Subcutaneous abdominal adipose tissue (tissue), 5 donors: ENCODE measurements at regions not wholly inside any gene's neighbourhood (a gene's known extent, or its start where the extent isn't known, plus 50 kb on each side); places are given as distances from the start of the nearest gene placed in this dataset.

Experiments used
- H3K27ac ChIP-seq: one replicate; pipeline ENCODE4 v1.7.0; 2013; ENCODE audit warnings: low read depth, mild to moderate bottlenecking, inconsistent platforms, low read length, moderate library complexity
- H3K27me3 ChIP-seq, 5 donors: one replicate each; pipeline ENCODE4 v1.7.0; 2013; ENCODE audit warnings: low read length in 5 of 5, inconsistent platforms in 1 of 5; ENCODE audit not compliant: control insufficient read depth in 5 of 5, insufficient read depth in 4 of 5
- H3K36me3 ChIP-seq, 5 donors: one replicate each; pipeline ENCODE4 v1.7.0; 2013; ENCODE audit warnings: low read length in 5 of 5; ENCODE audit not compliant: control insufficient read depth in 5 of 5, insufficient read depth in 5 of 5
- H3K4me1 ChIP-seq, 5 donors: one replicate each; pipeline ENCODE4 v1.7.0; 2013; ENCODE audit warnings: low read length in 5 of 5, mild to moderate bottlenecking in 3 of 5, moderate library complexity in 1 of 5; ENCODE audit not compliant: control insufficient read depth in 5 of 5, insufficient read depth in 5 of 5
- H3K4me3 ChIP-seq, 5 donors: one replicate each; pipeline ENCODE4 v1.7.0; 2013; ENCODE audit warnings: low read length in 5 of 5, low read depth in 1 of 5
- H3K9ac ChIP-seq, 5 donors: one replicate each; pipeline ENCODE4 v1.7.0; 2013; ENCODE audit warnings: low read length in 5 of 5, mild to moderate bottlenecking in 4 of 5, moderate library complexity in 3 of 5
- H3K9me3 ChIP-seq, 5 donors: one replicate each; pipeline ENCODE4 v1.7.0; 2013; ENCODE audit warnings: low read length in 5 of 5; ENCODE audit not compliant: control insufficient read depth in 5 of 5
- donor health status: healthy.
- donor health status: healthy.
- donor health status: healthy.
- donor health status: healthy.
- donor health status: healthy.

DNA sequence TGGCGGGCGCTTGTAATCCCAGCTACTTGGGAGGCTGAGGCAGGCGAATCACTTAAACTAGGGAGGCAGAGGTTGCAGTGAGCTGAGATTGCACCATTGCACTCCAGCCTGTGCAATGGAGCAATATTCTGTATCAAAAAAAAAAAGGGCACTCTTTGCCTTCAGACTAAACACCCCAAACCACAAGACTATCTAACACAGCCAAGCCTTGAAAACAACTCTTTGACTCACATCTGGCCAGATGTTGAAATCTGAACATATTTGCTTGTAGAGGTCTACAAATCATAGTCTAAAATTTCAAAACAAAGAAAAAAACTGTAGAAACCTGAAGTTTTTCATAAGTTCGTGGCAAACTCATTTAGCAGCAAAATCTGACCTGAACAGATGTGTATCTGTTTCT is 94.9 kb downstream of the FAM161A start:
- Histone ChIP-seq H3K4me3 (no peak overlapping the region), H3K36me3 (no peaks in the 10 kb centered on the region), H3K9me3 (no peaks in the 10 kb centered on the region), H3K27ac (peak overlapping the region; percentile 51), H3K27me3 (peaks cover 0 to 4% (median 0%) of the 10 kb centered on the region in 5 donors), H3K4me1 (peaks cover 0 to 11% (median 3%) of the 10 kb centered on the region in 5 donors), H3K9ac (no peak overlapping the region)

DNA sequence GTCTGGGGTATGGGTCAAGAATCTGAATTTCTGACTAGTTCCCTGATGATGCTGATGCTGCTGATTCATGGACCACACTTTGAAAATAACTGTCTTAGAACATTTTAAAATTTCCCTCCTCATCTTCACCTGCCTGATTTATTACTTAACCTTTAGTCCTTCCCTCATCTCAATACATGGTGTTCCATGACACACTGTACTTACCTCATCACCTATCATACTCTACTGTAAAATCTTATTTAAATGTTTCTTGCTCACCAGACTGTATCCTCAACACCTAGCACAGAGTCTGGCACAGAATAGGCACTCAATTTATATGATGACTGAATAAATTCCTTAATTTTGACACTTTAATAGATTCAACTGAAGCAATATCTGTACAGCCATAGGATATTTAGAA is 95.7 kb downstream of the FAM161A start:
- H3K9me3 ChIP-seq: peaks cover 0 to 6% (median 5%) of the 10 kb centered on the region in 5 donors
- H3K27ac ChIP-seq: no peak overlapping the region
- H3K27me3 ChIP-seq: no peaks in the 10 kb centered on the region
- no peaks in the 10 kb centered on the region for H3K36me3 ChIP-seq
- H3K9ac ChIP-seq: no peak overlapping the region
- no peak overlapping the region for H3K4me3 ChIP-seq
- peaks cover 0 to 10% (median 0%) of the 10 kb centered on the region in 5 donors for H3K4me1 ChIP-seq

DNA sequence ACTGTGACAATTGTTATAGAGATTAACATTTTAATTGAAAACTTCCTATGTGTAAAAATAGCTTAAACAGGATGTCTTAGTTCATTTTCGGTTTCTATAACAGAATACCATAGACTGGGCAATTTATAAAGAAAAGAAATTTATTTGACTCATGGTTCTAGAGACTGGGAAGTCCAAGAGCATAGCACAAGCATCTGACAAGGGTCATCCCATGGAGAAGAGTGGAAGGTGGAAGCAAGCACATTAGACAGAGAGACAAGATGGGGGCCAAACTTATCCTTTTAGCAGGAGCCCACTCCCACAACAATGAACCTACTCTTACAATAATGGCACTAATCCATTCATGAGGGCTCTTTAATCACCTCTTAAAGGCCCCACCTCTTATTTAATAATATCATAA is 100.3 kb downstream of the FAM161A start:
- no peaks in the 10 kb centered on the region for H3K27me3 ChIP-seq
- peaks cover 0 to 4% (median 0%) of the 10 kb centered on the region in 5 donors for H3K4me1 ChIP-seq
- no peak overlapping the region for H3K9ac ChIP-seq
- no peaks in the 10 kb centered on the region for H3K36me3 ChIP-seq
- no peak overlapping the region for H3K4me3 ChIP-seq
- H3K27ac ChIP-seq: no peak overlapping the region
- H3K9me3 ChIP-seq: peaks cover 0 to 9% (median 5%) of the 10 kb centered on the region in 5 donors

DNA sequence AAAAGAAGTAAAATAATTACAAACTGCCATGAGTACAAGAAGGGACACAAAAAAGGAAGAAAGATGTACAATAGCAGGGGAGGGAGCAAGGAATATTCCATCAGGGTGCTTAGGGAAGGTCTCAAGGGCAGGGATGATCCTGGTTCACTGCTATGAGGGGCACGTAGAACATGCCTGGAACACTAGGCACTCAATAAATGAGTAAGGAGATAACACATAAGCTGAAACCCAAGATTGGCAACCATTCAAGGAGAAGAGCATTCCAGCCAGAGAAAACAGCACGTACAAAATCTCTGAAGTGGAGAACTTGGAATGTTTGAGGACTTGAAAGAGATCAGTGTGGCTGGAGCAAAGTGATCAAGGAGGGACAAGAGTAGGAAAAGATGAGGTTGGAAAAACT is 103.2 kb downstream of the FAM161A start:
- no peak overlapping the region for H3K27ac ChIP-seq
- H3K9me3 ChIP-seq: peaks cover 0 to 9% (median 5%) of the 10 kb centered on the region in 5 donors
- H3K9ac ChIP-seq: no peak overlapping the region
- no peaks in the 10 kb centered on the region for H3K36me3 ChIP-seq
- no peak overlapping the region for H3K4me3 ChIP-seq
- H3K27me3 ChIP-seq: no peaks in the 10 kb centered on the region
- H3K4me1 ChIP-seq: peaks cover 0 to 4% (median 0%) of the 10 kb centered on the region in 5 donors

DNA sequence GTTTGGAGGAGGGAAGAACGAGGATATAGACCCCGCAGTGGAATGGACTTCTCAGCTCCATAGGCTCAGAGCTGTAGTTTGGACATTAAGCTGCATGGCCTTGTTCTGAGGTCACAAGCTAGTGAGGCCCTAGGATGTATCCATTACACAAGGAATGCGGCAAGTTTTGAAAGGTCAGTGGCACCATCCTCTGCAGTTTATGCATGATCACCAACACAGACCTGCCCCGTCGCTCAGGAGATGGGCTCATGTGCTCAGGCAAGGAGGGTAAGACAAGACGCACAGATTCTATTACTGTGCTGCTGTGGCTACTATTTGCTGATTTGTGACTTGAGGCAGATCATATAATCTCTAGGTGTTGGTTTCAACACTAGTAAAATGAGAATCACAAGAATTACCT is 110.9 kb downstream of the FAM161A start:
- H3K9me3 ChIP-seq: no peaks in the 10 kb centered on the region
- H3K9ac ChIP-seq: no peak overlapping the region
- no peak overlapping the region for H3K27ac ChIP-seq
- H3K36me3 ChIP-seq: no peaks in the 10 kb centered on the region
- H3K27me3 ChIP-seq: no peaks in the 10 kb centered on the region
- no peak overlapping the region for H3K4me3 ChIP-seq
- H3K4me1 ChIP-seq: no peaks in the 10 kb centered on the region

DNA sequence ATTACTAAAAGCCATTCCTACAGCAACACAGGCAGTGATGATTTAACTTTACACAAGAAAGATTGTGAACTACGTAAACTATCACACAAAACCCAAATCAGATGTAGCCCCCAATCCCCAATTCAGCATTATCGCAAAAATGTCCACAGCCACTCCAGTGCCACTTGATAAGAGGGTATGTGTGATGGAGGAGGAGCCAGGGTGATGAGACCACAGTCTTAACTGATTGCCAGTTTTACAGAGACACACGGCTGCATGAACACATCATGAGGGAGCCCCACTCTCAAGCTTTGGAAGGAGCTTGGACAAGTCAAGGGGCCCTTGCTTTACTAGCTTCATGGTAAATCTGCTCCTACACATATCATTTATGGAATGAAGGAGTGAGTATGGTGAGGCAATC is 116.0 kb downstream of the FAM161A start:
- no peaks in the 10 kb centered on the region for H3K27me3 ChIP-seq
- H3K27ac ChIP-seq: no peak overlapping the region
- H3K36me3 ChIP-seq: no peaks in the 10 kb centered on the region
- H3K4me3 ChIP-seq: no peak overlapping the region
- H3K4me1 ChIP-seq: no peaks in the 10 kb centered on the region
- H3K9me3 ChIP-seq: no peaks in the 10 kb centered on the region
- no peak overlapping the region for H3K9ac ChIP-seq

DNA sequence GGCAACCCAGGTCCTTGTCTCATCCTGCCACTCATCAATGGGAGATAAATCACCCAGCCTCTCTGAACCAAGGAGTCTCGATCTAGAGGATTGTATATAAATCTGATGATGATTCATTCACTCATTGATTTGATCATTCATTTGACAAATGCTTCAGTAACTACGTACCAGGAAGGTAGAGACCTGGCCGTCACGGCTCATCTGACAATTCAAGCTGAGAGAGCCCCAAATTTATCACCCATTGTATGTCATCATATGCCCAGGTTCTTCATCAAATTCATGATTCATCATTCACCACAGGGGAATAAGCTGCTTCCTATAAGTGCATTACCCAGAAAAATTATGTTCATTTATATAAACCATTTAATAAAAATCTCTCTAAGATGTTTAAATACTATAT is 116.9 kb downstream of the FAM161A start:
- no peaks in the 10 kb centered on the region for H3K9me3 ChIP-seq
- H3K4me3 ChIP-seq: no peak overlapping the region
- no peaks in the 10 kb centered on the region for H3K27me3 ChIP-seq
- H3K36me3 ChIP-seq: no peaks in the 10 kb centered on the region
- no peak overlapping the region for H3K9ac ChIP-seq
- no peak overlapping the region for H3K27ac ChIP-seq
- no peaks in the 10 kb centered on the region for H3K4me1 ChIP-seq

DNA sequence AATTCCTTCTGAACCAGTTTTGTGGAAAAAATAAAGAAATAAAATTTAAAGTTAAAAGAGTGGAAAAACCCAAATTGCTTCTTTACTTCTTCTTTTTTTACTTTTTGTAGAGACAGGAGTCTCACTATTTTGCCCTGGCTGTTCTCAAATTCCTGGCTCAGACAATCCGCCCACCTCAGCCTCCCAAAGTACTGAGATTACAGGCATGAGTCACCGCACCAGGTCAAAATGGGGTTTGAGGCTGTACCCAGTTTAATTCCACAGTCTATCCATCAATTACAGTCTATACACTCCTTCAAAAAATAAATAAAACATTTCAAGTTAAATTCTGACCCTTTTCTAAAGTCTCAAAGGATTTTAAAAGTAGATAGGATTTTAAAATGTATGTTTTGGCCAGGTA is 120.3 kb downstream of the FAM161A start:
- Histone ChIP-seq H3K9me3 (no peaks in the 10 kb centered on the region), H3K27ac (no peak overlapping the region), H3K27me3 (no peaks in the 10 kb centered on the region), H3K36me3 (no peaks in the 10 kb centered on the region), H3K9ac (no peak overlapping the region), H3K4me3 (no peak overlapping the region), H3K4me1 (no peaks in the 10 kb centered on the region)

DNA sequence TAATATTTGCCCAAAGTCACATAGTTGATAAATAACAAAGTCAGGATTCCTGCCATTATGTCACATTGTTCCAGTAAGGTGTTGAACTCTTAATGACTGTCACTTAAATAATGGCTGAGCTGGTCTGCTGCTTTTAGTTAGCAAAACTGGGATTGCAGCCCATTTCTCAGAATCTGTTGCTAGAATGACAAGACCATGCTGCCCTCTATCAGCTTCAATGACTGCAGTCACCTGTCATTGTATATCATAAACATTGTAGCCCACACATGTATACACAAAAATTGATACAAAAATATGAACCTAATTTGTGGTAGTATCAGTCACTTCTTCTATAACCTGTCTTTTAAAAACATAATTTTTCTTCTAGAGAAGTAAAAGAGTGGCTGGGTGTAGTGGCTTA is 121.1 kb downstream of the FAM161A start:
- Histone ChIP-seq H3K9me3 (no peaks in the 10 kb centered on the region), H3K36me3 (no peaks in the 10 kb centered on the region), H3K9ac (no peak overlapping the region), H3K4me3 (no peak overlapping the region), H3K27me3 (no peaks in the 10 kb centered on the region), H3K27ac (no peak overlapping the region), H3K4me1 (no peaks in the 10 kb centered on the region)

DNA sequence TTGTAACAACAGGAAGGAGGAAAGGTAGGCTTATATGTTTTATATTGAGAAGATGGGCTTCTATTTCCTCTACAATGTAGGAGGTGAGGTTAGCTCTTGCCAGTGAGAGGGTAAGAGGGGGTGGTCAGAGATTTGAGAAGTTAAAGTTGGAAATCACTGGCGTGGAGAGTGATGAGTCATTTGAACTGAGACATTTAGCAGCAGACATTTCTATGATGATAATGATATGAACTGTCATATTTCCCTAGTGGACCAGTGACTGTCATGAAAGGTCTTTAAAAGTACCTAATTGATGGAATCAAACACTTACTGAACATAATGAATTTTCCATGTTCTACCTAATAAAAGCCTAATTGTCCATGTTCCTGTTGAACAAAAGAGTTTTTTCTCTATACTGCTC is 126.1 kb downstream of the FAM161A start:
- Histone ChIP-seq H3K4me1 (no peaks in the 10 kb centered on the region), H3K4me3 (no peak overlapping the region), H3K27ac (no peak overlapping the region), H3K9ac (no peak overlapping the region), H3K27me3 (no peaks in the 10 kb centered on the region), H3K36me3 (no peaks in the 10 kb centered on the region), H3K9me3 (peaks cover 0 to 7% (median 4%) of the 10 kb centered on the region in 5 donors)
